AG04450 (cell line): ENCODE measurements at regions not wholly inside any gene's neighbourhood (a gene's known extent, or its start where the extent isn't known, plus 50 kb on each side); places are given as distances from the start of the nearest gene placed in this dataset.

Experiments used
- CTCF ChIA-PET: fragments of 300-600, 350-600 bp; formaldehyde crosslinking; extraction: SDS; loops from one replicate; lab custom pipeline; 2022; ENCODE audit warnings: antibody characterized with exemption, inconsistent platforms; lab: Charles Lee
- POLR2A ChIA-PET: fragments of 350-600 bp; formaldehyde crosslinking; extraction: SDS; loops from one replicate; lab custom pipeline; 2021; ENCODE audit warnings: antibody characterized with exemption, inconsistent platforms; lab: Yijun Ruan, JAX
- DNase-seq: peaks from one replicate; pipeline ENCODE4 v3.0.0-alpha.2; 2011; ENCODE audit warnings: low read depth, low spot score
- H3K27ac ChIP-seq: one replicate; pipeline ENCODE4 v1.5.1; 2012; ENCODE audit warnings: low read depth, low read length, control low read depth
- H3K27me3 ChIP-seq: one replicate; pipeline ENCODE4 v1.6.0; 2012; ENCODE audit warnings: low read length; ENCODE audit not compliant: control insufficient read depth, insufficient read depth
- H3K4me3 ChIP-seq: 2 replicates; pipeline ENCODE4 v1.5.1; 2011; ENCODE audit warnings: mild to moderate bottlenecking, low read depth, low read length, control low read depth
- H3K9me3 ChIP-seq: 2 replicates; pipeline ENCODE4 v1.5.1; 2012; ENCODE audit warnings: low read length; ENCODE audit not compliant: control insufficient read depth, insufficient read depth
- TF ChIP-seq, protein P1 (sequence below): IDR thresholded peaks from 2 replicates; pipeline ENCODE4 v1.5.1; 2011; ENCODE audit warnings: low read depth, low read length, control low read depth, inconsistent platforms

DNA sequence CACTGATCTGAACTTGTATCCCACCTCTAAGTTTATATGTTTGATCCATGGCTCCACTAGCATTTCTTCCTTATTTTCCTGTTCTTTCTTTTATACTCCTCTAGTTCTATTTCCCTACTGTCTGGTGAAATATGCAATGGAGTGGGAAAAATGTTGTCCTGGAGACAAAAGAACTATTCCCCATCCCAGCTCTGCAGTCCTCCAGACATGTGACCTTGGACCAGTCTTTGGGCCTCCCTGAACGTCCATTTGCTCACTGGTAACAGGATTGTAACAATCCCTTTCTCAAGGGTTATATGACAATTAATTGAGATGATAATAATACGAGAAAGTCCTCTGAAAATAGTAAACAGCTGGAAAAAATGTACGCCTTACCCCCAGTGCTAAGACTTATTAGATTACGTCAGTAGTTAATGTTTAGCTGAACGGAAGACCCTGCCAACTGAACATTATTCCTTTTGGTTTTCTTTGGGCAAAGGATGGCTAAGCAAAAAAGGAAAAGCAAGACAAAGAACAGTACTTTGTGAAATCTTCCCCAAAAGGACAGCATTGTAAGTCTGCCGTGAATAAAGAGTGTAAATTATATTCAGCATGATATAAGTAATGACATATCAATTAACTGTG is 302.3 kb upstream of the PPARGC1A start:
- TF ChIP-seq, protein P1, sequence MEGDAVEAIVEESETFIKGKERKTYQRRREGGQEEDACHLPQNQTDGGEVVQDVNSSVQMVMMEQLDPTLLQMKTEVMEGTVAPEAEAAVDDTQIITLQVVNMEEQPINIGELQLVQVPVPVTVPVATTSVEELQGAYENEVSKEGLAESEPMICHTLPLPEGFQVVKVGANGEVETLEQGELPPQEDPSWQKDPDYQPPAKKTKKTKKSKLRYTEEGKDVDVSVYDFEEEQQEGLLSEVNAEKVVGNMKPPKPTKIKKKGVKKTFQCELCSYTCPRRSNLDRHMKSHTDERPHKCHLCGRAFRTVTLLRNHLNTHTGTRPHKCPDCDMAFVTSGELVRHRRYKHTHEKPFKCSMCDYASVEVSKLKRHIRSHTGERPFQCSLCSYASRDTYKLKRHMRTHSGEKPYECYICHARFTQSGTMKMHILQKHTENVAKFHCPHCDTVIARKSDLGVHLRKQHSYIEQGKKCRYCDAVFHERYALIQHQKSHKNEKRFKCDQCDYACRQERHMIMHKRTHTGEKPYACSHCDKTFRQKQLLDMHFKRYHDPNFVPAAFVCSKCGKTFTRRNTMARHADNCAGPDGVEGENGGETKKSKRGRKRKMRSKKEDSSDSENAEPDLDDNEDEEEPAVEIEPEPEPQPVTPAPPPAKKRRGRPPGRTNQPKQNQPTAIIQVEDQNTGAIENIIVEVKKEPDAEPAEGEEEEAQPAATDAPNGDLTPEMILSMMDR: no peak
- CTCF ChIA-PET: no interaction called here
- DNase-seq: no peak

DNA sequence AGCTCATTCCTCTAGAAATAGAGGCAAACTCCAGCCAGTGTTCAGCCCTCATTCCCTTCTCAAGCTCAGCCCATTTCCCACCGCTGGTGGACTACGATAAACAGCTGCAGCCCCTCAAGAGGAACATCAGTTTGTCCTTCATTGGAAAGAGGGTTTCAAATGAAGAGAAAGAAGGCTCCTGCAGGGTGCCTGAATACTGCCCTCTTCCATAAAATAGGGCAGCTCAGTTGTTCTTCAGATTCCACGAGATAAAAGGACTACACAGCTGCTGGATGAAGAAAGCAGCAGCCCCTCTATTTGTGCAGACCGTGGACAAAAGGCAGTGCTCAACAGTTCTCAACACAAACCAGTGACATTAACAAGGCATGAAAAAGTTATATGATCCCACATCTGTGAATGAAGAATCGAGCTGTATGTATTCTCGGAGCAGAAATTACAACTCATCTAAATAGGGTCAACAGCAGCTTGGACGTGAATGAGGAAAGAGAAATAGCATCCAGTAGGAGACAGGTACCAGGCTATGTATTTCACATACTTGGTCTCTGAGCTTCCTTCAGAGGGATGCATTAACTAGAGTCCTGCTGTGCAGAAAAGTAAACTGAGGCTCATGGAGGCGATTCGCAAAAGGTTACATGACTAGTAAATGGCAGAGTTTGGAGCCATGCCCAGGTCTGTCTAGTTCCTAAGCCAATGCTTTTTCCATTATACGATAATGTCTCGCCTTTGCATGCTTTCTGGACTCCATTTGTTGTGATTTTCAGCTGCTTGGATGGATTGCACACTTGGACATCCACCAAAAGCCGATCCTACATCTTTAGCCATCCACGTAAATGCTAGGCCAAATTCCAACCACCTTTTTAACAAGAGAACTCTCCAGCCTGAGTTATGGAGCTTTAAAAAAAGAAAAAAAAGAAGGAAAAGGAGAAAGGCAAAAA is 301.2 kb upstream of the PPARGC1A start:
- Histone ChIP-seq H3K27me3 (peaks cover 2% of the 10 kb centered on the region), H3K4me3 (no peak overlapping the region), H3K9me3 (no peaks in the 10 kb centered on the region), H3K27ac (no peak overlapping the region)
- CTCF ChIA-PET: no interaction called here
- POLR2A ChIA-PET: no interaction called here
- no peak for DNase-seq
- TF ChIP-seq, protein P1: no peak

More for the DNA sequence above, 302.3 kb upstream of the PPARGC1A start:
- POLR2A ChIA-PET: no interaction called here
- Histone ChIP-seq H3K9me3 (no peaks in the 10 kb centered on the region), H3K4me3 (no peak overlapping the region), H3K27me3 (peaks cover 1% of the 10 kb centered on the region), H3K27ac (no peak overlapping the region)

DNA sequence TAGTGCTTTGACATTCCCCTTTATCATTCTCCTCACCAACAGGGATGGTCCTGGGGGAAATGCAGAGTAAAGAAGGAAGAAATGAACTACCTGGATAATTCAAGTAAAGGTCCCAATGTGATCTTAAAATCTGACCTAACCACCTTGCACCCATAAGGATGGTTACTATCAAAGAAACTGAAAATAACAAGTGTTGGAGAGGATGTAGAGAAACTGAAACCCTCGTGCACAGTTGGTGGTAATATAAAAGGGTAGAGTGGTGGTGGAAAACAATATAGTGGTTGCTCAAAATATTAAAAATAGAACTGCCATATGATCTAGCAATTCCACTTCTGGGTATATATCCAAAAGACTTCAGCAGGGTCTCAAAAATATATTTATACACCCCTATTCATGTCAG is 298.6 kb upstream of the PPARGC1A start:
- DNase-seq: no peak
- TF ChIP-seq, protein P1: no peak
- POLR2A ChIA-PET: no interaction called here
- CTCF ChIA-PET: no interaction called here
- no peak overlapping the region for H3K27ac ChIP-seq
- peaks cover 2% of the 10 kb centered on the region for H3K27me3 ChIP-seq
- H3K9me3 ChIP-seq: no peaks in the 10 kb centered on the region
- no peak overlapping the region for H3K4me3 ChIP-seq

DNA sequence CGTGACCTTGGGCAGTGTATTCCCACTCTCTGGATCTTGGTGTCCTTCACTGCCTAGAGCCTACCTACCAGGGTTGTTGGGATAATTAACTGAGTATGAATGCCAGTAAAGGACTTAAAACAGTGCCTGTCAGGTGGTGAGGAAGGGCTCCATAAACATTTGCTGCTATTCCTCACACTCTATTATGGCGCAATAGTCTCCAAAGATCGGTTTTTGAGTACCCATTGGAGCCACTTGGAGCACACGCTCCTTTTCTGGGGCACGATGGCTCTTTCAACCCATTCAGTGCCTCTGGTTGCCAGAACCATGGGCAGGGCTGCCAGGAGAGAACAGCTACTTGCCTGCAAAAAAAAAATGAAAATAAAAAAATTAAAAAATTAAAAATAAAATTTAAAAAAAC is 296.6 kb upstream of the PPARGC1A start:
- DNase-seq: no peak
- TF ChIP-seq, protein P1: no peak
- CTCF ChIA-PET: no interaction called here
- H3K4me3 ChIP-seq: no peak overlapping the region
- peaks cover 2% of the 10 kb centered on the region for H3K27me3 ChIP-seq
- no peaks in the 10 kb centered on the region for H3K9me3 ChIP-seq
- POLR2A ChIA-PET: no interaction called here
- H3K27ac ChIP-seq: no peak overlapping the region

DNA sequence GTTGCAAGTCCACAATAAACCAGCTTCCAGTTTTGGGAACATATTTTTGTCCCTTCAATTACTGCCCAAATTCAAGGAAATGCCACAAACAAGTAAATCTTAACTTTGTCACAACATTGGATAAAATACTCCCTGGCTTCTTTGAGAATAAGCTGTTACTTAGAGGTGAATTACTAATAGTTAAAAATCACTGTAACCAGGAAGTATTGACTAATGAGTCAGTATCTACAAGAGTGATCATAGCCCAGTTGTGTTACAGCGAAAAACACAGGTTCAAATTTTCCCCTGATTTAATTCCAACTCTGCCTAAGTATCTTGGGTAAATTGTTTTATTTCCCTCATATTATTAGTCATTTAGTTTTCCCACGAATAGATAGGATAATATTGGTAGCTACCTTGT is 291.2 kb upstream of the PPARGC1A start:
- H3K9me3 ChIP-seq: no peaks in the 10 kb centered on the region
- no peak for DNase-seq
- POLR2A ChIA-PET: no interaction called here
- H3K27me3 ChIP-seq: no peaks in the 10 kb centered on the region
- TF ChIP-seq, protein P1: no peak
- CTCF ChIA-PET: interaction anchor here (1.3 kb wide), 1 partner anchor 238 kb away, joined by 5 read pairs; no protein-coding TSS in a partner anchor
- no peak overlapping the region for H3K4me3 ChIP-seq
- no peak overlapping the region for H3K27ac ChIP-seq
